ENCODE measurements at regions not wholly inside any gene's neighbourhood (a gene's known extent, or its start where the extent isn't known, plus 50 kb on each side); places are given as distances from the start of the nearest gene placed in this dataset.
"Not testable (repeated sequence)": the region's sequence is repeated elsewhere in the genome, so short reads cannot be mapped to it uniquely, and the experiment has no call there.

- H3K27me3 Mint-ChIP-seq: peaks cover 13% of the 10 kb centered on the region
- no peak overlapping the region for H3K4me3 Mint-ChIP-seq
- H3K4me1 Mint-ChIP-seq: no peaks in the 10 kb centered on the region
- H3K36me3 Mint-ChIP-seq (ENCODE audit: insufficient read depth): no peaks in the 10 kb centered on the region
- no peak for DNase-seq (ENCODE audit: low spot score in 2 of 2)
- peaks cover 6% of the 10 kb centered on the region for H3K9me3 Mint-ChIP-seq
- no peak overlapping the region for H3K27ac Mint-ChIP-seq (ENCODE audit: low read depth)
- no peak for ATAC-seq (replicated peaks; ENCODE audit: extremely low read depth, poor library complexity, severe bottlenecking)
These were observed 55.1 kb downstream of the ID4 start for GRCh38 chr6:19892260-19892659.

- no peak overlapping the region for H3K27ac Mint-ChIP-seq (ENCODE audit: low read depth)
- no peaks in the 10 kb centered on the region for H3K27me3 Mint-ChIP-seq
- H3K36me3 Mint-ChIP-seq (ENCODE audit: insufficient read depth): no peaks in the 10 kb centered on the region
- H3K4me1 Mint-ChIP-seq: no peaks in the 10 kb centered on the region
- H3K4me3 Mint-ChIP-seq: no peak overlapping the region
- DNase-seq (ENCODE audit: low spot score in 2 of 2): no peak
- H3K9me3 Mint-ChIP-seq: no peaks in the 10 kb centered on the region
- no peak for ATAC-seq (replicated peaks; ENCODE audit: extremely low read depth, poor library complexity, severe bottlenecking)
These were observed 58.9 kb downstream of the ID4 start for GRCh38 chr6:19895866-19896692.

DNA sequence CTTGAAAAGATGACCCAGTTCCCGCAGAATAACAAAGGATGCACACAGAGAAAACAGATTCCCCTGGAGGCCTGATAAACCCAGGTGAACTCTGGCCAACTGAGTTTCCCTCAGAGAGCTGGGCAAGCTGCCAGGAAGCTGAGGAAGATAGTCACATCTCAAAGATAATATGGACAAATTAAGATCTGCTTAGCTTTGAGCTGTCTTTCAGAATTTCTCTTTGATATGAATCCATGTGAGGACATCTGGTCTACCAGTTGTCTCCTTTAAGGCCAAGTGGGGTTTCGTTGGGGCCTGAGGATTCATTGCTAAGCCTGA, 59.5 kb downstream of the ID4 start:
- Mint-ChIP-seq H3K4me3 (no peak overlapping the region), H3K9me3 (no peaks in the 10 kb centered on the region), H3K27me3 (no peaks in the 10 kb centered on the region), H3K36me3 (ENCODE audit: insufficient read depth) (no peaks in the 10 kb centered on the region), H3K27ac (ENCODE audit: low read depth) (no peak overlapping the region), H3K4me1 (no peaks in the 10 kb centered on the region)
- no peak for DNase-seq (ENCODE audit: low spot score in 2 of 2)
- no peak for ATAC-seq (replicated peaks; ENCODE audit: extremely low read depth, poor library complexity, severe bottlenecking)

- DNase-seq (ENCODE audit: low spot score in 2 of 2): no peak
- no peaks in the 10 kb centered on the region for H3K36me3 Mint-ChIP-seq (ENCODE audit: insufficient read depth)
- no peak overlapping the region for H3K4me3 Mint-ChIP-seq
- no peak overlapping the region for H3K27ac Mint-ChIP-seq (ENCODE audit: low read depth)
- no peaks in the 10 kb centered on the region for H3K27me3 Mint-ChIP-seq
- no peaks in the 10 kb centered on the region for H3K9me3 Mint-ChIP-seq
- no peak for ATAC-seq (replicated peaks; ENCODE audit: extremely low read depth, poor library complexity, severe bottlenecking)
- H3K4me1 Mint-ChIP-seq: no peaks in the 10 kb centered on the region
These were observed 61.1 kb downstream of the ID4 start for GRCh38 chr6:19898141-19898740.

GRCh38 chr6:19902201-19902600, 65.0 kb downstream of the ID4 start:
- Mint-ChIP-seq H3K36me3 (ENCODE audit: insufficient read depth) (no peaks in the 10 kb centered on the region), H3K4me1 (no peaks in the 10 kb centered on the region), H3K9me3 (no peaks in the 10 kb centered on the region), H3K27ac (ENCODE audit: low read depth) (no peak overlapping the region), H3K4me3 (no peak overlapping the region), H3K27me3 (peaks cover 14% of the 10 kb centered on the region)
- DNase-seq (ENCODE audit: low spot score in 2 of 2) (no peak), ATAC-seq (replicated peaks; ENCODE audit: extremely low read depth, poor library complexity, severe bottlenecking) (no peak)

DNA sequence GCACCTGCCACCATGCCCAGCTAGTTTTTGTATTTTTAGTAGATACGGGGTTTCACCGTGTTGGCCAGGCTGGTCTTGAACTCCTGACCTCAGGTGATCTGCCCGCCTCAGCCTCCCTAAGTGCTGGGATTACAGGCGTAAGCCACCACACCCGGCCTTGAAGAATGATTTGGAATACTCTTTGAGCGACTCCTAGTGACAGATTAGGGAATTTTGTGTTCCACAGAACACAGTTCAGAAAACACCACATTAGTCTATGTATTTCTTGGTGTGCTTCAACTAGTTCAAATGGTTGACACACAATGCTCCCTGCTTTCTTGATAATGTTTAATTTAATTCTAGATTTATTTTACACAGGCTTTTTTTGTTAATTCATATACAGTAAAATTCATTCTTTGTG, 67.2 kb downstream of the ID4 start:
- H3K4me1 Mint-ChIP-seq; H3K36me3 Mint-ChIP-seq (ENCODE audit: insufficient read depth); H3K9me3 Mint-ChIP-seq; ATAC-seq (replicated peaks; ENCODE audit: extremely low read depth, poor library complexity, severe bottlenecking); DNase-seq (ENCODE audit: low spot score in 2 of 2); H3K27ac Mint-ChIP-seq (ENCODE audit: low read depth); H3K4me3 Mint-ChIP-seq: not testable (repeated sequence)
- peaks cover 14% of the 10 kb centered on the region for H3K27me3 Mint-ChIP-seq

DNA sequence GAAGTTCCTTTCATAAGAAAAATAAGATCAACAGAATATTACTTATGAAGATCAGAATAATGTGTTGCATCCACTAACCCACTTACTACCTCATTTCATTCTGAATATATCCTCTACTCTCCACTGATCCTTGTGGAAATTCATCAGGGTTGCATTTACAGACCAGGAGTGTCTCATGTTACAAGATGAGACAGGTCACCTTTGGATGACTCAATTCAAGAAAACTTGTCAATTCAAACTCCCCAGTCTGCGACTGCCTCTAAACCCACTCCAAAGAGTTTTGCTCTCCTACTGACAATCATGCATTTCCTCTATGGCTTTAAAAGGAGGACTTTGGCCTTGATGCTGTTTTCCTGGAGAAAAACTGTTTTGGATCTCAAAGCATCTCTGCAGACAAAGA, 68.4 kb downstream of the ID4 start:
- no peaks in the 10 kb centered on the region for H3K4me1 Mint-ChIP-seq
- DNase-seq (ENCODE audit: low spot score in 2 of 2): no peak
- H3K4me3 Mint-ChIP-seq: no peak overlapping the region
- H3K9me3 Mint-ChIP-seq: no peaks in the 10 kb centered on the region
- ATAC-seq (replicated peaks; ENCODE audit: extremely low read depth, poor library complexity, severe bottlenecking): no peak
- H3K36me3 Mint-ChIP-seq (ENCODE audit: insufficient read depth): no peaks in the 10 kb centered on the region
- no peak overlapping the region for H3K27ac Mint-ChIP-seq (ENCODE audit: low read depth)
- peaks cover 15% of the 10 kb centered on the region for H3K27me3 Mint-ChIP-seq

DNA sequence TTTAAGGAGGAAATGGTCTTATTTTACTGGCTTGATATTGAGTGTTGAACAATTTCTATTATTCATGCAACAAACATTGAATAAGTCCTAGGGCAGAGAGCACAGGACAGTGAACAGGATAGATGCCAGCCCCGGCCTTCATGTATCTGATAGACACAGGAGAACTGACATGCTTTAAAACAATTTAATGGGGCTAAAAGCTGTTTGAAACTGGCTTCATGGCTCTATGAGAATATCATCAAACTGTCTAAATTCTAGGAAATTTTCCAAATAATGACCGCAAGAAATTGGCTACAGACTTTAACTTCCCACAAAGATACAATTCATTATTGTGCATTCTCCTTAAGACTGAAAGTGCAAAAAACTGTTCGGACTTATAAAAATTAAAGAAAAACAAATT, 69.0 kb downstream of the ID4 start:
- Mint-ChIP-seq H3K4me1 (no peaks in the 10 kb centered on the region), H3K27ac (ENCODE audit: low read depth) (no peak overlapping the region), H3K27me3 (peaks cover 21% of the 10 kb centered on the region), H3K36me3 (ENCODE audit: insufficient read depth) (no peaks in the 10 kb centered on the region), H3K9me3 (peaks cover 5% of the 10 kb centered on the region), H3K4me3 (no peak overlapping the region)
- no peak for DNase-seq (ENCODE audit: low spot score in 2 of 2)
- no peak for ATAC-seq (replicated peaks; ENCODE audit: extremely low read depth, poor library complexity, severe bottlenecking)

DNA sequence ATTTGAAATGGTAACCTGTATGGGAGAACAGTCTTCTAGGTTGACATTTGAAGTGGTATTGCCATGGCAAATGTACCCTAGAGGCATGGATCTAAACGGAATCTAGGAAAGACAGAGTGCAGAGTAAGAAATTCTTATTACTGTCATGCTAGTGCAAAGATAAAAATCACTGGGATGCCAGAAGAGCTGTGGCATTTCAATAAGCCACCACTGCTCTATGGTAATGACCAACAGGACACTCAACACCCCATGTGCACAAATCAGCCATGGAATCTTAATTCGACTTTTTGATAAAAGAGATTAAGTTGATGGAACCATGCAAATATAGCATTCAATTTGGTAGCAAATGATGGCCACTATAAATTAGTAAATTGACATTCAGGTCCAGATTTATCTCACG, 74.1 kb downstream of the ID4 start:
- ATAC-seq (replicated peaks; ENCODE audit: extremely low read depth, poor library complexity, severe bottlenecking) (no peak), DNase-seq (ENCODE audit: low spot score in 2 of 2) (no peak)
- H3K27ac Mint-ChIP-seq (ENCODE audit: low read depth): no peak overlapping the region
- H3K27me3 Mint-ChIP-seq: peaks cover 10% of the 10 kb centered on the region
- H3K4me1 Mint-ChIP-seq: no peaks in the 10 kb centered on the region
- H3K4me3 Mint-ChIP-seq: no peak overlapping the region
- no peaks in the 10 kb centered on the region for H3K36me3 Mint-ChIP-seq (ENCODE audit: insufficient read depth)
- peaks cover 32% of the 10 kb centered on the region for H3K9me3 Mint-ChIP-seq

GRCh38 chr6:19918436-19918835, 81.3 kb downstream of the ID4 start:
- no peaks in the 10 kb centered on the region for H3K36me3 Mint-ChIP-seq (ENCODE audit: insufficient read depth)
- H3K4me3 Mint-ChIP-seq: no peak overlapping the region
- no peaks in the 10 kb centered on the region for H3K4me1 Mint-ChIP-seq
- ATAC-seq (replicated peaks; ENCODE audit: extremely low read depth, poor library complexity, severe bottlenecking) (no peak), DNase-seq (ENCODE audit: low spot score in 2 of 2) (no peak)
- H3K27me3 Mint-ChIP-seq: no peaks in the 10 kb centered on the region
- H3K27ac Mint-ChIP-seq (ENCODE audit: low read depth): no peak overlapping the region
- H3K9me3 Mint-ChIP-seq: peaks cover 17% of the 10 kb centered on the region

- ATAC-seq (replicated peaks; ENCODE audit: extremely low read depth, poor library complexity, severe bottlenecking) (no peak), DNase-seq (ENCODE audit: low spot score in 2 of 2) (no peak)
- no peak overlapping the region for H3K27ac Mint-ChIP-seq (ENCODE audit: low read depth)
- no peaks in the 10 kb centered on the region for H3K4me1 Mint-ChIP-seq
- no peak overlapping the region for H3K4me3 Mint-ChIP-seq
- H3K9me3 Mint-ChIP-seq: peaks cover 5% of the 10 kb centered on the region
- H3K27me3 Mint-ChIP-seq: peaks cover 26% of the 10 kb centered on the region
- no peaks in the 10 kb centered on the region for H3K36me3 Mint-ChIP-seq (ENCODE audit: insufficient read depth)
These were observed 84.6 kb downstream of the ID4 start for GRCh38 chr6:19921786-19922185.

- no peak for ATAC-seq (replicated peaks; ENCODE audit: extremely low read depth, poor library complexity, severe bottlenecking)
- no peaks in the 10 kb centered on the region for H3K4me1 Mint-ChIP-seq
- peaks cover 30% of the 10 kb centered on the region for H3K27me3 Mint-ChIP-seq
- DNase-seq (ENCODE audit: low spot score in 2 of 2): no peak
- no peak overlapping the region for H3K27ac Mint-ChIP-seq (ENCODE audit: low read depth)
- H3K9me3 Mint-ChIP-seq: peaks cover 5% of the 10 kb centered on the region
- no peaks in the 10 kb centered on the region for H3K36me3 Mint-ChIP-seq (ENCODE audit: insufficient read depth)
- no peak overlapping the region for H3K4me3 Mint-ChIP-seq
These were observed 88.4 kb downstream of the ID4 start for GRCh38 chr6:19925533-19925932.

DNA sequence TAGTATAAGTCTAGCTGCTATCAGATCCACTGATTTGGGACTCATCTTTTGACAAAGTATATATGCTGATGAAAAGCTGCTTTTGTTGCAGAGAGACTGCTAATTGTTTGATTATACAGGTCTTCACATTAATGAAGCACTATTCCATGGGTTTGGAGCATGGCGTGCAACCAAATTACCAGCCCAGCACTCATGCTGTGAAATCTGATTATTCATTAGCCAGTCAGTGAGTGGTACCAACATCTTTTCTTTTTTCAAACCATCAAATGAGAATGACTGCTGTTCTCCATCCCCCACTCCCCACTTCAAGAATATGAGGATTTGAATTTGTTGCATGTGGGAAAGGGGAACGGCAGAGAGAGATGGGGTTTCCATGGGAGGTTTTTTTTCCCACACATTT, 91.3 kb downstream of the ID4 start:
- no peaks in the 10 kb centered on the region for H3K36me3 Mint-ChIP-seq (ENCODE audit: insufficient read depth)
- no peak for ATAC-seq (replicated peaks; ENCODE audit: extremely low read depth, poor library complexity, severe bottlenecking)
- H3K27ac Mint-ChIP-seq (ENCODE audit: low read depth): no peak overlapping the region
- no peak for DNase-seq (ENCODE audit: low spot score in 2 of 2)
- H3K9me3 Mint-ChIP-seq: peaks cover 5% of the 10 kb centered on the region
- peaks cover 30% of the 10 kb centered on the region for H3K27me3 Mint-ChIP-seq
- no peaks in the 10 kb centered on the region for H3K4me1 Mint-ChIP-seq
- no peak overlapping the region for H3K4me3 Mint-ChIP-seq
